Right ventricle myocardium inferior (tissue), 1 donor: ENCODE measurements at regions not wholly inside any gene's neighbourhood (a gene's known extent, or its start where the extent isn't known, plus 50 kb on each side); places are given as distances from the start of the nearest gene placed in this dataset.
"Not testable (repeated sequence)": the region's sequence is repeated elsewhere in the genome, so short reads cannot be mapped to it uniquely, and the experiment has no call there.

Source experiments
- ATAC-seq: fragments of 200-7000 bp; cut with Tn5 transposase; one replicate; pipeline ENCODE4 v1.9.1; 2020; ENCODE audit warnings: mild to moderate bottlenecking, moderate library complexity
- DNase-seq: peaks from one replicate; pipeline ENCODE4 v3.0.0; 2021; ENCODE audit errors: missing footprints
- intact Hi-C: fragments of 100-400 bp; cut with DNase I; formaldehyde crosslinking; loops from one replicate; pipeline ENCODE4 v1.11.0; 2022
- donor health status: DM: no; HTN: yes; CAD: no; lungs with severe emphysema.

DNA sequence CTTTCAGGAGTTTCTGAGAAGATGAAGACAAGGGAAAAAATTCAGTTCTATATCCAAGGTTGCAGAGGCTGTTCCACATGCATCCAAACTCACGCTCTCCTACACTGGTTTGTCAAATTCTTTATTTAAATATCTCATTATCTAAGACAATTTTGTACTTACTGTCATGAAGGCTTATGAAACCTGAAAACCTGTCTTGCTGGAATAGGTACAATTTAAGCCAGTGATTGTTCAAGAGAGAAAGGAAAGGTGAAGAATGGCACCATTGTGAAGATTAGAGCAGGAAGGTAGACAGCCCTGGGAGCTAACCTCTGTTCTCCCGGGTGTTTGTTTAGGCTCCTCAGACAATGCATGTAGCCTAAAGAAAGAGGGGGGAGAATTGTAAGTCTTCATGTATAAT lies 315.1 kb upstream of the PRKD1 start:
- no peak for ATAC-seq
- DNase-seq: no peak
- intact Hi-C loops: no loop called here

DNA sequence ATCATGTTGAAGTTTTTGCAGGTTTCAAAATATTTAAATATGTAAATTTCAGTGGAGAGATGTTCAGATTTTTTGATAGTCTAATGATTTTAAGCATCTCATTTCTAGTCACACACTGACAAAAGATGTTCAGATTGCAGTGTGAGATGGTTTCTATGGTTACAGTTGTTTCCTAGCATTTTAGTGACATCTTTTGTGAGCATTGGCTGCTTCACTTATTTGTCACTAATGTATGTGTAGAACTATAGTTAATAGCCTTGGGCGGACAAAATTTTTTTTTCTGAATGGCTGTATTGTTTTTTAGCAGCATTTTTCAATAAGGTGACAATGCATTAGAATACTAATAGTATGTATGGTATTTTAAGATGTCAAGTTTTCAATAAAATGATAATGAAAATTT lies 315.6 kb upstream of the PRKD1 start:
- ATAC-seq (no peak), DNase-seq (no peak)
- intact Hi-C loops: no loop called here

DNA sequence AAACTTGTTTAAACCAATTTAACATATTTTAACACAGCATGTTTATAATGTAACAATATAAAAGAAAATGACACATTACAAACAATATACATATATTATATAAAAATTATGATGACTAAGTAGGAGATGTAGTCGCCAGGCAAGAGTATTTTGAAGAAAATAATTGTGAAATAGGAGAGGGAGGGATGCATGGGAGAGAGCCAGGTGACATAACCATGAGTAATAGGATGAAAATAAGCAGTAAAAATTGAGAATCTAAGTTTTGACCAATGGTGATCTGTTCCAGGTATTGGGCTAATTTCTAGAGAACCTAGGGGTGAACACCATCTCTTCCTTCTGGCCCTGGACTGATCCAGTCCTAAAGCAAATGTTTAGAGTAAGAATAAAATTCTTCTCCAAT lies 315.2 kb upstream of the G2E3 start:
- DNase-seq (no peak), ATAC-seq (no peak)
- intact Hi-C loops: no loop called here

DNA sequence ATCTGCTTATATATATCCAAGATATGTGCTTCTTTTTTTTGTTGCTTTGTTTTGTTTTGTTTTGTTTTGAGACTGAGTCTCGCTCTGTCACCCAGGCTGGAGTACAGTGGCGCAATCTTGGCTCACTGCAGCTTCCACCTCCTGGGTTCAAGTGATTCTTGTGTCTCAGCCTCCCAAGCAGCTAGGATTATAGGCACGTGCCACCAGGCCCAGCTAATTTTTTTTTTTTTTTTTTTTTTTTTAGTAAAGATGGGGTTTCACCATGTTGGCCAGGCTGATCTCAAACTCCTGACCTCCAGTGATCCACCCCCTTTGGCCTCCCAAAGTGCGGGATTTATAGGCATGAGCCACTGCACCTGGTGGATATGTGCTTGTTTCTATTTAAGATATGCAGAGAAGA lies 314.6 kb upstream of the G2E3 start:
- intact Hi-C loops, DNase-seq, ATAC-seq: not testable (repeated sequence)

DNA sequence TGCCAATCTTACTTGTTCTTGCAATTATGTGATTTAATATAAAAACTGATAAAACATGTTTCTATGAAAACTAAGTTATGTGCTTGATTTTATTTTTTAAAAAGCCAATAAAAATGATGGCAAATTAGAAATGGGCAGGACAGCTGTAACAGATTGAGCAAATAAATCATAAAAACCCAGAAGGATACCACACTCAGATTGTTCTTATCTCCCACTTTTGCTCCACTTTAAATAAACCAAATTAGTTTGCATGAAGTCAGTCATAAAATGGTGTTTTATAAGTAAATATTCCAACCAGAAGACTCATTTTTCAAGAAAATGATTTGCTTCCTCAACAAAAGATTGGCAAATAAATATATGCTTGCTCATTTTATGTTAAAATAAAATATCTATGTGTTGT lies 307.9 kb upstream of the G2E3 start:
- no peak for DNase-seq
- intact Hi-C loops: no loop called here
- ATAC-seq: no peak

DNA sequence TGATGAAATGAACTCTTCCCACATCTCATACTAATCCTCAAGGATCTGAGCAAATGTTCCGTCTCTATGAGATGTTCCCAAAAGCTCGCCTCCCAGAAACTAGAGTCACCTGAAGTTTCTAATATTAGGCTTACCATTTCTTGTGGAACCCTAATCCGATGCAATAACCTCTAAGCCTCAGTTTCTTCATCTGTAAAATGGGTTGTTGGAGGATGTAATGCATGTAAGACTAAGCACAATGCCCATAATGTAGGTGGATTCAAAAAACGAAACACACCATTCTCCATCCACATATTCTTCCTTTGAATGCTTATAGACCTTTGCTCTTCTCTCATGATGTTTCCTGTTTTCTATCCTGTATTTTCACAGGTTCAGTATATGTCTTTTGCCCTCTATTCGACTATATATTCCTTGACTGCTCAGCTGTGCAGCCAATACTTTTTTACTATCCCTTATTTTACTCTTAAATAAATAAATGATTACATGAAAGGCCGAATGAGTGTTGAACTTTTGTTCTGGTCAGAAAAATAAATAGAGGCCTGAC lies 307.3 kb upstream of the G2E3 start:
- no peak for ATAC-seq
- intact Hi-C loops: no loop called here
- no peak for DNase-seq

DNA sequence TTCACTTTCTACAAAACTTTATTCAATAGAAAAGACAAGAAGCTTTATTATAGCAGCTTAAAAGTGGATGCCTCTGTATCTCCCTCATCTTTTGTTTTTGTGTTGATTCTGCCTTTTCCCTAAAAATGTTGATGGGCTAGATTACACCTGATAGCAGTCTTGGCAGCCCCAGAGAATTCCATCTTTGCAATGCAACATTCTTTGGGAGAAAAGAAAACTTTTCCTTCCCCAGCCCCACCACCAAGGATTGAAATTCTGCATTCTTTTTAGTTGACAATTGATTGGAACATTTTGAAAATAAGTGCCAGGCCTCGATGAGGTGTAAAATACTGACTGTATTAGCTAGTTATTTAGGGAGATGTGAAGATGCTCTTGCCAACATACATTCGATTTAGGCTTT lies 306.8 kb upstream of the G2E3 start:
- no peak for ATAC-seq
- DNase-seq: no peak
- intact Hi-C loops: no loop called here

DNA sequence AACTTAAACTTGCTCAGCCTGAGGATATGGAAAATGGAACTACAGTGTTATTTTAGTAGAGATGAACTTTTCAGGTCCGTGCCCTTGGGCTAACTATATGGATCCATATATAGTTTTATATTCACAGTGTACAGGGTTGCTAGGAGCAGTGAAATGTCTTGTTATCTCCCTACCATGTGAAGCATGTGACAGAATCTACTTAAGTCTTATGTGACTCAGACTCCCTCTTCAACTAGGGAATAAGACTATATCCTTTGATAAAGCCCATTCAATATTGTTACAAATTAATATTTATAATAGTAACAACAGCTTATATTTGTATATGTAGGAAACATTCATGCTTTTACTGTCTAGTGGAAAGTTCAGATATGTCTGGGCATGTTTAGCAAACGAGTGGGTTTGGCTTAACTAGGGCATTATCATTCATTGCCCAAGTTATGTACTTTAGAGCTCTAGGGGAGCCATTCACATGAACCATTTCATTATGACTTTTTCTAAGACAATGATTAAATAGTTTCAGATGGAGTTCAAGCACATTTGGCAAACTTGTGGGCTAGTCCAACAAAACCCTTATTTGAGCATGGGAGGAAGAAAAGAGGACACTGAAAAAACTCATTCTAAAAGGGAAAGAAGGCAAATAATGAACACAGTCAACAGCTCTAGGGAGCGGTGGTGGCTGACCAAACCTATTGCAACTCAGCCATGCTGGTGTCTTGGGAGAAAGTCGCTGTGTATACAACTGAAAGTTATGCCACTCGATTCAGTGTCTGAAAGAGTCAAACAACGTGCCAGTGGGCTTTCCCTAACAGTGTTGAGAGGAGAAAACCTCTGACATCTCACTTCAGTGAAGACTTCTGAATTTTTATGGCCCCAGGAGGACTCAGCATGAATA lies 305.9 kb upstream of the G2E3 start:
- ATAC-seq (no peak), DNase-seq (no peak)
- intact Hi-C loops: no loop called here

DNA sequence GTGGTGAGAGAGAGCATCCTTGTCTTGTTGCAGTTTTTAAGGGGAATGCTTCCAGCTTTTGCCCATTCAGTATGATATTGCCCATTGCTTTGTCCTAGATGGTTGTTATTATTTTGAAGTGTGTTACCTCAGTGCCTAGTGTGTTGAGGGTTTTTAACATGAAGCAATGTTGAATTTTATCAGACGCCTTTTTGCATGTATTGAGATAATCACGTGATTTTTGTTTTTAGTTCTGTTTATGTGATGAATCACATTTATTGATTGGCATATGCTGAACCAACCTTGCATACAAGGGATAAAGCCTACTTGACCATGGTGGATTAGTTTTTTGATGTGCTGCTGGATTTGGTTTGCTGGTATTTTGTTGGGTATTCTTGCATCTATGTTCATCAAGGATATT lies 302.3 kb upstream of the G2E3 start:
- no peak for ATAC-seq
- DNase-seq: no peak
- intact Hi-C loops: no loop called here

DNA sequence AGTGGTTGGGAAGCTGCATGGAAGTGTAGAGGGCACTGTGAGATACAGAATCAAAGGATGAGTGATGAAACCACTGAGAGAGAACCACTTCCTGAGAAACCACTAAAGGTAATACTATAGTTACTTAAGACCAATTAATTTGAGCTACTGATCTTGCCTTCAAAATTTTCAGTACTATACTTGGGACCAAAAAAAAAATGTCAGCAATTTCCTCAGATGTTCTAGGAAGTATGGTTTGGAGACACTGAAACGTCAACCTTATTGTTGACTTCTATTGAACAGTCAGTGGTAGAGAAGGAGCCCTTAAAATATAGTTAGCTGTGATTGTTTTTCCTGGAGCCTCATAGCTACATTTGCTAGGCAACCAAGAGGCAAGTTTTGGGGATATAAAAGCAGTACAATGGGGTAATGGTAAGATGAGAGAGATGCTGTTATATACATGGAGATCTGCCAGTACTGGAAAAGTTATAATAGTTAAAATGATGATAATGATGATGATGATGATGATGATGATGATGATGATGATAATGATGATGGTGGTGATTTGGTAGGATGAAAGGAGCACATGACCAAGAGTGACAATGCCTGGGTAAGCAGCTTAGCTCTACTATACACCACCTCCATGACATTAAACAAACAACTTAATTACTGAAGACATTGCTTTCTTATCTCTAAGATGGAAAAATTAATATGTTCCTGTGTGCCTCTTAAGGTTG lies 300.9 kb upstream of the G2E3 start:
- ATAC-seq (no peak), DNase-seq (no peak)
- intact Hi-C loops: no loop called here

DNA sequence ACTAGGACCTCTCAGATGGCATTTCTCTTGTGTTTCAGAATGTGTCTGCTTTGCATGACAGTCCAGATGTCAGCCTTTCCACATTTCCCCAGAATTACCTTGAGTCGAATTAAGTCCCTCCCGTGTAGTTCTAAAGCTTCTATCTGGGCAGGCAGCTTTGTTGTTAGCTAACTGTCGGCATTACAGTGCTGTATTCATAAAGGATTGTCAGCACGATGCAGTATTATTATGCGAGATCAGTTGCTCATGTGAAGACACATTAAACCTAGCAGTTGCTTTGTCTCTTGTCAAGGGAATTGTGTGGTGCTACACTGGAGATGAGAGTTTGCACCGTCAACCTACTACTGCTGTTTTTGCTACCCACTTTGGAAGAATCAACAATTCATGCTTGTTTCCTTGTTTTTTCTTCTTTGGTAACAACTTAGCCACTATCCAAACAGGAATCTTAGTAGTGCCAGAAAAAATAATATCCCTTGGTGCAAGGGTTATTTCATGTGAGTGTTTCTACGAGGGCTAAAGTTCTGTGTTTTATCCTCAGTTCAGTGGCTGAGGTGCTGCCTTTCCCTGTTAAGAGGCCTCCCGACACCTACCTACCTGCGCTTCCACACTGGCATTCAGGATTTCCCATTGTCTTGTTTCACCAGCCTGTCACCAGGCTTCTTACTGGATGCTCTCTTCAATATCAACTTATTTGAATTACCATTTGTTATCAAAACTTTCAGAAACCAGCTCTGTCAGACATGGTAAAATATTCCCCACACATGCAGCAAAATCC lies 297.9 kb upstream of the G2E3 start:
- intact Hi-C loops: no loop called here
- DNase-seq (no peak), ATAC-seq (no peak)

DNA sequence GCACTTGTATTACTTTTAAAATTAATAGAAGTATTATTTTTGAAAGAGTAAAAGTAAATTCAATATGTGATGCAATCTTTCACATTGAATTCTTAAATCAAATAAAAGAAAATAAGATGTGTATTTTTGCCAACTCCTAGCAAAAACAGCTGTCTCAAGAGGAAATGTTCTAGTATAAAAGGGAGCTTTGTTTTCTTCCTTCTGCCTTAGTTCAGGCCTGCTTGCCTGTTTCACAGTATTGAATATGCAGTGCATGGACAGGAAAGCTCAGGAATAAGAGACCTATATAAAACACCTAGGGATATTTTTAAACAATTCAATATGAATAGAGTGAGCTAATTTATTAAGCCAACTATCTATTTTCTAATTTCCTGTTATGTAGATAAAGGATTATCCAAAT lies 294.8 kb upstream of the G2E3 start:
- ATAC-seq (peak; percentile 75), DNase-seq (no peak)
- intact Hi-C loops: no loop called here

DNA sequence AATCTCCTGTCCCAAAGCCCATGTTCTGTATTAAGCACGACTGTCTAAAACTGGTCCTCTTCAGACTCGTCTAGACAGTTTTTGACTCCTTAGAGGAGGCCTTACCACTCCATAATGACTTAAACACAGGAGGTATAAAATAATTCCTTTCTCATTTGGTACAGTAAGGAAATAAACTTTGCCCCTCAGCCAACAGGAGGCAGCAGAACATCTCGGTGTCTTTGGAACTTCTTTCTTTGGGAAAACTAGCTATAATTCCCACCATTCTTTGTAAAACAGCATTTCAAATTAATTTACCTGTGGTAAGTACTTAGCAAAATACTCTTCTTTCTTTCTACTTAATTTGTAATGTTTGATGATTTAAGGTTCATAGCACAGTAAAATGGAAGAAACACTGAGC lies 292.7 kb upstream of the G2E3 start:
- ATAC-seq: no peak
- no peak for DNase-seq
- intact Hi-C loops: no loop called here

DNA sequence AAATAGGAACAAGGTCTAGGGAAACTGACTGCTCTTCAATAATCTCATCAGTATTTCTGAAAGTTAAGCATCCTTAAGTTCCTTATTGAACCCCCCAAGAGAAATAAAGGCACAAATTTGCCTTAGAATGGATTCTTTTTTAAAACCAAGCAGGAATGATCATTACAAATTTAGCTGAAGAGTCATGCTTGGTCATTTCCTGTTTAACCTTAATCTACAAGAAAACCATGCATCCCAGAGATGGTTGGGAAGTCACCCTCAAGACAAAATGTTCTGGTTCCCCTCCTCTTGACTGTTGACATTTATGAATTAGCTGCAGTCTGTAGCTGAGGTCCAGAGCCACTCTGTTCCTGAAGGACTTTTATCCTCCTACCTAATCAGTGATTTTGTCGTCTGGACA lies 291.8 kb upstream of the G2E3 start:
- DNase-seq (no peak), ATAC-seq (no peak)
- intact Hi-C loops: no loop called here

DNA sequence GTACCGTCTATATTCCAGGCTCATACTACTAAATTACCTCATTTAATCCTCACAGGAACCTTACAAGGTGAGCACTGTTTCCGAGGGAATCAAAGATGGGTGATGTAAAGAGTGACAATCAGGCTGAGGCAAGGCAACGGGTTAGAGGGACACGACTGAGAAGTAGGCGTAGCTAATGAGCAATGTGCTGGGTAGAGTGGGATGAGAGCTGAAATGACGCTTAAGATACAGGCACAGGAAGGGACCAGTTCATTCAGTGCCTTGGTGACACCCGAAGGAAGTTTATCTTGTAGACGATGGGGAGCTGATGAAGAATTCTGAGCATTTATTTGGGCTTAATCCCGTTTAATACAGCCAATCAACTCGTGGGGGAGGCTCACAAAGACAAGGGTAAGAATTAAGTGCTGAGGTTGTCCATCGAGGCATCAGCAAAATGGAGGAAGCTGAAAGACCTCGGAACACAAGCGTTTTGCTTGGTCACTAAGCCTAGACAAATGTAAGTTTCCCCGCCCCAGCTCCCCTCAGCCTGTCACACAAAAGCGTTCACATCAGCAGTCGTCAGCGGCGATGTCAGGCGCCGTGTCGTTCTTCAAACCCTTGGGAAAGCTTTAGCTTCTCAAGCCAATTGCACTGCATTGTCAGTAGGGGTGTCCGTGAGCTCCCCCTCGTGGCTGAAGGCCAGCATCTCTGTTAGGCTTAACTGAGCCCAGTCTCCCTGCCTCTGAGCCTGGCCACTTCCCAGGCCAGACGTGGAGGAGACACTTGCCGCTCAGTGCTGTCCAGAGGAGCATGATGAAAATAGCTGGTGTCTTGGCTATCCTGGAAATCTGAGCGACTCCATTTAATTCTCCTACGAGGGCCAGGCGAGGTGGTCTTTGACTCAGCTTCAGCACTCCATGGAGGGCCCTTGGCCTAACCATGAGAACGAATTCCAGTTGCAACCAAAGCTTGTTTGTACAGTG lies 288.5 kb upstream of the G2E3 start:
- intact Hi-C loops: no loop called here
- ATAC-seq (peak; percentile 97), DNase-seq (peak; percentile 88)

DNA sequence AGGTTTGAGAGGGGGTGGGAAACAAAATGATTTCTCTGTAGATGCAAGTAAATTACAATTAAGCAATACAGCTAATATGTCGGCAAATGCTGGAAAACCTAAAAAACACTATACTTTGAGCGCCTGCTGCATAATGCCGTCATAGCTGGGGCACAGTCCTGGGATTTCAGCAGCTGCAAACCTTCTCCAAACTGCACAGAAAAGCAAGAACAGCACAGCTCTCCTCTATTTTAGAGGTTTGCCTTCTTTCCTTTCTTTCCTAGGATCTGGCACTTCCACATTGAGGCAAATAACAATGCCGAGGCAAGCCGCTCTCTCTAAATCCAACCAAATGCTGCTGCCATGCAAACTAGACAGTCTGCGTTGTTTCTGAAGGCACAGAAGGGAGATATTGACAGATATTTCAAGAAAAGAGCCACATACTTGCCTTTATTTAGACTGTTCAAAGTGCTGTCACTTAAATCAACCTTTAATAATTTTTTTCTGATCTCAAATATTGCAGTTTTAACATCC lies 287.1 kb upstream of the G2E3 start:
- no peak for DNase-seq
- ATAC-seq: no peak
- intact Hi-C loops: no loop called here

DNA sequence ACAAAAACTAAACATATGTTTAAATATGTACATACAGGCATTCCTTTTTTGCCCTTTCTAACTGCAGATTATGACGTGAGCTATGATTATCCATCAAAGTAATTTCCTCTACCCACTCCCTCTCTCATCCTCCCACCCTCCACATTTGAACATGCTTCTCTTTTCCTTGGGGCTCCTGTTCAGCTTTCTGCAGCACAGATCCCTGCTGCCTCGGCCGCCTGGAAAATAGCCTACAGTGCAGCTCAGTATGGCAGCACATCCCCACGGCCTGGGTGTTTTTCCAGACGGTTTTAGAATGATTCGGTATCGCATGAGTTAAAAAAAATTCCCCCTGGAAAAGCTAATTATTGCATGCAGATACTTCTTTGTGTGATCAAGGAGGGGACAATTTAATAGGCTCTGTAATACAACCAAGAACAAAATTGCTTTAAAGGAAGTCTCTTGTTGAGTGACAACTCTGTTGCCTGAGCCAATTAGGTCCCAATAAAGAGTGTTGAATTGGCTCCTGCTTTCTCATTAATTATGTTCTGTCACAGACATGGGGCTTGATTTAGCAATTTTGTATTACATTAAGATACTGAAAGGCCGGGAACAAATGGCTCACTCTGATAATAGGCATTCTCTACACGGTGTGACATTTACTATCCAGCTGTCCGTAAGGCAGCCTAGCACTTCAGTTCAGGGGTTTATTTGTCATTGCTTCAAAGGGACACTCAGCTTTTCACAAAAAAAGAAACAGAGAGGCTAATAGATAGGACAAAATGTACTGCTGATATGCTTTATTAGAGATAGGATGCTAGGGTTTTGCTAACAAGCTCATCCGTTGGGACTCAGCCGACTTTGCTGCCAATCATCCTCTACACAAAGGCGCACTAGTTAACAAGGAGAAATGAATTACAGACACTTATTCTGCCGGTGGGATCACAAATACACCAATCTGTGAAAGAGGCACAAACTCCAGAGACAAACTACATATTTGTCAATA lies 285.8 kb upstream of the G2E3 start:
- DNase-seq (no peak), ATAC-seq (no peak)
- intact Hi-C loops: no loop called here
